Muscle of leg (tissue), 3 donors: ENCODE measurements at regions not wholly inside any gene's neighbourhood (a gene's known extent, or its start where the extent isn't known, plus 50 kb on each side); places are given as distances from the start of the nearest gene placed in this dataset.

ENCODE experiments used
- DNase-seq: peaks from one replicate; pipeline ENCODE4 v3.0.0; 2013
- H3K27ac ChIP-seq: one replicate; pipeline ENCODE4 v1.5.1; 2013; ENCODE audit warnings: mild to moderate bottlenecking, low read length, control low read depth
- H3K27me3 ChIP-seq: one replicate; pipeline ENCODE4 v1.6.1; 2013; ENCODE audit warnings: low read length; ENCODE audit not compliant: control insufficient read depth, insufficient read depth
- H3K36me3 ChIP-seq: one replicate; pipeline ENCODE4 v1.6.1; 2013; ENCODE audit warnings: low read length; ENCODE audit not compliant: control insufficient read depth, insufficient read depth
- H3K4me1 ChIP-seq: one replicate; pipeline ENCODE4 v1.6.1; 2013; ENCODE audit warnings: low read length; ENCODE audit not compliant: control insufficient read depth, insufficient read depth
- H3K4me3 ChIP-seq: one replicate; pipeline ENCODE4 v1.5.1; 2013; ENCODE audit warnings: low read length, control low read depth
- H3K9me3 ChIP-seq: replicated peaks from 2 replicates; pipeline ENCODE4 v1.6.1; 2013; ENCODE audit warnings: low read depth, low read length; ENCODE audit not compliant: control insufficient read depth
- WGBS: methylation state at CpG from one replicate; pipeline ENCODE4 v1.1.5; 2013; ENCODE audit warnings: missing lambda C conversion rate; ENCODE audit not compliant: insufficient coverage; 5-methylcytosine and 5-hydroxymethylcytosine counted together

- Histone ChIP-seq H3K27ac (no peak overlapping the region), H3K36me3 (no peaks in the 10 kb centered on the region), H3K27me3 (no peaks in the 10 kb centered on the region), H3K4me1 (peaks cover 2% of the 10 kb centered on the region), H3K4me3 (no peak overlapping the region), H3K9me3 (no peaks in the 10 kb centered on the region)
- DNase-seq = no peak
- WGBS = no CpG with 5 or more reads among the region's 4 CpGs
These were observed 56.0 kb upstream of the RAI14 start for GRCh38 chr5:34600118-34600493.

- Histone ChIP-seq H3K27me3 (no peaks in the 10 kb centered on the region), H3K9me3 (no peaks in the 10 kb centered on the region), H3K4me3 (no peak overlapping the region), H3K36me3 (no peaks in the 10 kb centered on the region), H3K27ac (no peak overlapping the region), H3K4me1 (peaks cover 2% of the 10 kb centered on the region)
- no peak for DNase-seq
- no CpG with 5 or more reads among the region's 2 CpGs for WGBS
These were observed 52.8 kb upstream of the RAI14 start for GRCh38 chr5:34603378-34603777.

- no peaks in the 10 kb centered on the region for H3K9me3 ChIP-seq
- H3K4me1 ChIP-seq = peaks cover 3% of the 10 kb centered on the region
- no peaks in the 10 kb centered on the region for H3K36me3 ChIP-seq
- no peak overlapping the region for H3K4me3 ChIP-seq
- DNase-seq = no peak
- no peak overlapping the region for H3K27ac ChIP-seq
- no CpG with 5 or more reads among the region's 1 CpG for WGBS
- H3K27me3 ChIP-seq = no peaks in the 10 kb centered on the region
These were observed 51.9 kb upstream of the RAI14 start for GRCh38 chr5:34604119-34604675.

- 78% methylated on average over 1 of the region's 4 CpGs for WGBS
- peaks cover 6% of the 10 kb centered on the region for H3K4me1 ChIP-seq
- H3K36me3 ChIP-seq = no peaks in the 10 kb centered on the region
- no peaks in the 10 kb centered on the region for H3K27me3 ChIP-seq
- no peaks in the 10 kb centered on the region for H3K9me3 ChIP-seq
- no peak overlapping the region for H3K27ac ChIP-seq
- no peak overlapping the region for H3K4me3 ChIP-seq
- no peak for DNase-seq
These were observed 50.0 kb upstream of the RAI14 start for GRCh38 chr5:34606101-34606500.
